HG03064 (cell line): ENCODE measurements at regions not wholly inside any gene's neighbourhood (a gene's known extent, or its start where the extent isn't known, plus 50 kb on each side); places are given as distances from the start of the nearest gene placed in this dataset.

ENCODE experiments used
- ATAC-seq: cut with Tn5 transposase; IDR thresholded peaks from one replicate; pipeline ENCODE4 v1.9.1; 2021; ENCODE audit warnings: low read depth; ENCODE audit not compliant: unreplicated experiment

GRCh38 chr4:67126570-67126969 is 418.7 kb downstream of the CENPC start:
- no peak for ATAC-seq

GRCh38 chr4:67125636-67126514 is 419.4 kb downstream of the CENPC start:
- no peak for ATAC-seq

- no peak for ATAC-seq
Observed at GRCh38 chr4:67124716-67125115, 420.6 kb downstream of the CENPC start.

GRCh38 chr4:67122029-67122428 is 423.3 kb downstream of the CENPC start:
- ATAC-seq = no peak

GRCh38 chr4:67120369-67120768 is 424.9 kb downstream of the CENPC start:
- ATAC-seq = no peak

- no peak for ATAC-seq
Observed at GRCh38 chr4:67109276-67109675, 436.0 kb downstream of the CENPC start.

- no peak for ATAC-seq
Observed at GRCh38 chr4:67106861-67107460, 438.3 kb downstream of the CENPC start.

GRCh38 chr4:67104145-67104544 is 441.2 kb downstream of the CENPC start:
- no peak for ATAC-seq

- no peak for ATAC-seq
Observed at GRCh38 chr4:67103001-67103747, 442.1 kb downstream of the CENPC start.

- no peak for ATAC-seq
Observed at GRCh38 chr4:67101612-67102011, 443.7 kb downstream of the CENPC start.

GRCh38 chr4:67092351-67092750 is 453.0 kb downstream of the CENPC start:
- ATAC-seq = no peak

- ATAC-seq = no peak
Observed at GRCh38 chr4:67091673-67092072, 453.6 kb downstream of the CENPC start.

- ATAC-seq = no peak
Observed at GRCh38 chr4:67087897-67088296, 457.4 kb downstream of the CENPC start.

- ATAC-seq = no peak
Observed at GRCh38 chr4:67084783-67085182, 460.5 kb downstream of the CENPC start.

GRCh38 chr4:67083496-67083895 is 461.8 kb downstream of the CENPC start:
- no peak for ATAC-seq

GRCh38 chr4:67082746-67083145 is 462.6 kb downstream of the CENPC start:
- no peak for ATAC-seq

GRCh38 chr4:67080046-67080557 is 465.2 kb downstream of the CENPC start:
- ATAC-seq = no peak

GRCh38 chr4:67071641-67072040 is 473.7 kb downstream of the CENPC start:
- ATAC-seq = no peak

- no peak for ATAC-seq
Observed at GRCh38 chr4:67055319-67055718, 490.0 kb downstream of the CENPC start.

- ATAC-seq = no peak
Observed at GRCh38 chr4:67054896-67055295, 490.4 kb downstream of the CENPC start.
